ENCODE measurements at regions not wholly inside any gene's neighbourhood (a gene's known extent, or its start where the extent isn't known, plus 50 kb on each side); places are given as distances from the start of the nearest gene placed in this dataset.

GRCh38 chr6:167453082-167453446 lies 128.2 kb downstream of the TTLL2 start:
- Histone ChIP-seq H3K9ac (ENCODE audit: low read length) (no peak overlapping the region), H3K27ac (ENCODE audit: low read depth, low read length) (no peak overlapping the region), H3K27me3 (ENCODE audit: insufficient read depth, low read length) (peaks cover 23% of the 10 kb centered on the region), H3K79me2 (ENCODE audit: insufficient read depth, low read length) (no peaks in the 10 kb centered on the region), H4K20me1 (ENCODE audit: insufficient read depth) (no peaks in the 10 kb centered on the region), H2AFZ (ENCODE audit: low read depth, low read length, poor library complexity, severe bottlenecking) (no peak overlapping the region), H3K9me2 (ENCODE audit: insufficient read depth) (no peaks in the 10 kb centered on the region), H3K36me3 (ENCODE audit: control insufficient read depth in 1 of 2, insufficient read depth in 2 of 2, low read length in 2 of 2) (no peaks in the 10 kb centered on the region), H3K4me2 (ENCODE audit: low read length) (no peak overlapping the region), H3K4me3 (replicated peaks in 1 of 2; ENCODE audit: low read depth in 1 of 2, low read length in 2 of 2) (no peak overlapping the region), H3K4me1 (ENCODE audit: control insufficient read depth in 1 of 2, insufficient read depth in 2 of 2, low read length in 2 of 2) (no peaks in the 10 kb centered on the region), H3K9me3 (ENCODE audit: control insufficient read depth in 1 of 2, insufficient read depth in 1 of 2, low read depth in 1 of 2, low read length in 2 of 2) (no peaks in the 10 kb centered on the region)
- no peak for ATAC-seq
- TF ChIP-seq SP1 (IDR thresholded peaks at IDR 0.05; ENCODE audit: low read depth) (no peak), TCF7L2 (IDR thresholded peaks at IDR 0.05; ENCODE audit: borderline replicate concordance, extremely low read depth, insufficient read depth, insufficient read length) (no peak), FOSL1 (IDR thresholded peaks at IDR 0.05; ENCODE audit: low read depth) (no peak), EZH2phosphoT487 (IDR thresholded peaks at IDR 0.05; ENCODE audit: borderline replicate concordance) (no peak), EGR1 (IDR thresholded peaks at IDR 0.05; ENCODE audit: low read depth) (no peak)
- ChIA-PET CTCF (no interaction called here), RAD21 (ENCODE audit: low non-redundant PET in 1 of 2, low total read pairs in 2 of 2, uncharacterized antibody in 2 of 2, unreplicated experiment in 2 of 2) (no interaction called here), POLR2A (no interaction called here)
- no peak for DNase-seq (ENCODE audit: low read depth, low spot score)
- no TSS peak for BruUV-seq (replicated peaks)
- intact Hi-C loops (cut with micrococcal nuclease), result no loop called here

GRCh38 chr6:167454003-167454402 lies 129.1 kb downstream of the TTLL2 start:
- intact Hi-C loops (cut with micrococcal nuclease), result no loop called here
- RAD21 ChIA-PET (ENCODE audit: low non-redundant PET in 1 of 2, low total read pairs in 2 of 2, uncharacterized antibody in 2 of 2, unreplicated experiment in 2 of 2), result no interaction called here
- DNase-seq (ENCODE audit: low read depth, low spot score) (no peak), ATAC-seq (no peak)
- H3K9ac ChIP-seq (ENCODE audit: low read length), result no peak overlapping the region
- H4K20me1 ChIP-seq (ENCODE audit: insufficient read depth), result no peaks in the 10 kb centered on the region
- no peaks in the 10 kb centered on the region for H3K9me3 ChIP-seq (ENCODE audit: control insufficient read depth in 1 of 2, insufficient read depth in 1 of 2, low read depth in 1 of 2, low read length in 2 of 2)
- no peaks in the 10 kb centered on the region for H3K36me3 ChIP-seq (ENCODE audit: control insufficient read depth in 1 of 2, insufficient read depth in 2 of 2, low read length in 2 of 2)
- POLR2A ChIA-PET, result no interaction called here
- no peak overlapping the region for H2AFZ ChIP-seq (ENCODE audit: low read depth, low read length, poor library complexity, severe bottlenecking)
- H3K79me2 ChIP-seq (ENCODE audit: insufficient read depth, low read length), result no peaks in the 10 kb centered on the region
- BruUV-seq (replicated peaks), result no TSS peak
- H3K27me3 ChIP-seq (ENCODE audit: insufficient read depth, low read length), result peaks cover 33% of the 10 kb centered on the region
- no peak for TF ChIP-seq SRF (IDR thresholded peaks at IDR 0.05; ENCODE audit: low read depth)
- no peak for TF ChIP-seq CBX3 (IDR thresholded peaks at IDR 0.05; ENCODE audit: low read depth)
- TF ChIP-seq, protein P1, sequence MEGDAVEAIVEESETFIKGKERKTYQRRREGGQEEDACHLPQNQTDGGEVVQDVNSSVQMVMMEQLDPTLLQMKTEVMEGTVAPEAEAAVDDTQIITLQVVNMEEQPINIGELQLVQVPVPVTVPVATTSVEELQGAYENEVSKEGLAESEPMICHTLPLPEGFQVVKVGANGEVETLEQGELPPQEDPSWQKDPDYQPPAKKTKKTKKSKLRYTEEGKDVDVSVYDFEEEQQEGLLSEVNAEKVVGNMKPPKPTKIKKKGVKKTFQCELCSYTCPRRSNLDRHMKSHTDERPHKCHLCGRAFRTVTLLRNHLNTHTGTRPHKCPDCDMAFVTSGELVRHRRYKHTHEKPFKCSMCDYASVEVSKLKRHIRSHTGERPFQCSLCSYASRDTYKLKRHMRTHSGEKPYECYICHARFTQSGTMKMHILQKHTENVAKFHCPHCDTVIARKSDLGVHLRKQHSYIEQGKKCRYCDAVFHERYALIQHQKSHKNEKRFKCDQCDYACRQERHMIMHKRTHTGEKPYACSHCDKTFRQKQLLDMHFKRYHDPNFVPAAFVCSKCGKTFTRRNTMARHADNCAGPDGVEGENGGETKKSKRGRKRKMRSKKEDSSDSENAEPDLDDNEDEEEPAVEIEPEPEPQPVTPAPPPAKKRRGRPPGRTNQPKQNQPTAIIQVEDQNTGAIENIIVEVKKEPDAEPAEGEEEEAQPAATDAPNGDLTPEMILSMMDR (IDR thresholded peaks at IDR 0.05 in 2 of 3, conservative IDR thresholded peaks at IDR 0.05 in 1 of 3; ENCODE audit: borderline replicate concordance in 1 of 3, insufficient read depth in 1 of 3, low read depth in 2 of 3, low read length in 2 of 3), result no peak
- no peak for TF ChIP-seq ATF3 (IDR thresholded peaks at IDR 0.05)
- no peak for TF ChIP-seq EGR1 (IDR thresholded peaks at IDR 0.05; ENCODE audit: low read depth)
- no peak for TF ChIP-seq ZFX (IDR thresholded peaks at IDR 0.05)
- no peak for TF ChIP-seq ELF1 (IDR thresholded peaks at IDR 0.05; ENCODE audit: borderline replicate concordance, low read depth)
- no peak for TF ChIP-seq CEBPB (IDR thresholded peaks at IDR 0.05; ENCODE audit: low read depth)
- TF ChIP-seq EZH2 (IDR thresholded peaks at IDR 0.05), result no peak
- TF ChIP-seq POLR2AphosphoS5 (IDR thresholded peaks at IDR 0.05; ENCODE audit: low read depth, low read length), result no peak
- no peak for TF ChIP-seq ZNF274 (IDR thresholded peaks at IDR 0.05; ENCODE audit: low read depth, low read length)
- no peak overlapping the region for H3K27ac ChIP-seq (ENCODE audit: low read depth, low read length)
- H3K4me1 ChIP-seq (ENCODE audit: control insufficient read depth in 1 of 2, insufficient read depth in 2 of 2, low read length in 2 of 2), result no peaks in the 10 kb centered on the region
- no peak overlapping the region for H3K4me3 ChIP-seq (replicated peaks in 1 of 2; ENCODE audit: low read depth in 1 of 2, low read length in 2 of 2)
- CTCF ChIA-PET, result no interaction called here
- H3K9me2 ChIP-seq (ENCODE audit: insufficient read depth), result no peaks in the 10 kb centered on the region
- no peak overlapping the region for H3K4me2 ChIP-seq (ENCODE audit: low read length)

Measured in HCT116 (cell line).